ENCODE measurements at regions not wholly inside any gene's neighbourhood (a gene's known extent, or its start where the extent isn't known, plus 50 kb on each side); places are given as distances from the start of the nearest gene placed in this dataset.

GRCh38 chr2:16148632-16149348, 208.4 kb downstream of the MYCN start:
- no peak for TF ChIP-seq CTCF (IDR thresholded peaks at IDR 0.05)
- TF ChIP-seq POLR2A (IDR thresholded peaks at IDR 0.05): no peak
- no peak for TF ChIP-seq POLR2AphosphoS5 (IDR thresholded peaks at IDR 0.05; ENCODE audit: insufficient read depth in 1 of 2, low read depth in 1 of 2)
